GM12891 (cell line): ENCODE measurements at regions not wholly inside any gene's neighbourhood (a gene's known extent, or its start where the extent isn't known, plus 50 kb on each side); places are given as distances from the start of the nearest gene placed in this dataset.
"Not testable (repeated sequence)": the region's sequence is repeated elsewhere in the genome, so short reads cannot be mapped to it uniquely, and the experiment has no call there.

ENCODE experiments used
- DNase-seq: peaks from one replicate; pipeline ENCODE4 v3.0.0; 2011; ENCODE audit warnings: low spot score; ENCODE audit not compliant: insufficient read length
- FAIRE-seq: peaks from 2 replicates; lab custom pipeline; 2011; peaks lifted over from hg19 to GRCh38; lab: Jason Lieb, UNC
- PAX5 ChIP-seq: IDR thresholded peaks from 2 replicates; pipeline ENCODE4 v1.6.1; 2011; ENCODE audit warnings: low read length, moderate library complexity, mild to moderate bottlenecking; ENCODE audit not compliant: insufficient read depth, severe bottlenecking
- POLR2A ChIP-seq: IDR thresholded peaks from 2 replicates; pipeline ENCODE4 v1.6.1; 2011; ENCODE audit warnings: low read depth, low read length, control low read depth
- POLR2AphosphoS5 ChIP-seq: IDR thresholded peaks from 2 replicates; pipeline ENCODE4 v1.6.1; 2011; ENCODE audit warnings: low read depth, low read length, control low read depth
- POU2F2 ChIP-seq: IDR thresholded peaks from 2 replicates; pipeline ENCODE4 v1.6.1; 2011; ENCODE audit warnings: low read depth, mild to moderate bottlenecking, control low read depth, low read length, moderate library complexity
- SPI1 ChIP-seq: IDR thresholded peaks from 2 replicates; pipeline ENCODE4 v1.6.1; 2011; ENCODE audit warnings: low read depth, low read length, control low read depth
- TAF1 ChIP-seq: IDR thresholded peaks from 2 replicates; pipeline ENCODE4 v1.6.1; 2011; ENCODE audit warnings: low read depth, low read length, control low read depth

- TF ChIP-seq SPI1: no peak
- no peak for TF ChIP-seq POLR2A
- TF ChIP-seq POLR2AphosphoS5: no peak
- TF ChIP-seq TAF1: no peak
- no peak for TF ChIP-seq PAX5
- no peak for TF ChIP-seq POU2F2
- no peak for DNase-seq
- no peak for FAIRE-seq
These were observed 257.8 kb downstream of the ETV1 start for GRCh38 chr7:13731643-13732042.

GRCh38 chr7:13737563-13737962 lies 251.9 kb downstream of the ETV1 start:
- DNase-seq (no peak), FAIRE-seq (no peak)
- TF ChIP-seq POU2F2 (no peak), POLR2AphosphoS5 (no peak), POLR2A (no peak), SPI1 (no peak), PAX5 (no peak), TAF1 (no peak)

- FAIRE-seq (no peak), DNase-seq (no peak)
- TF ChIP-seq POU2F2 (no peak), POLR2AphosphoS5 (no peak), PAX5 (no peak), SPI1 (no peak), TAF1 (no peak), POLR2A (no peak)
These were observed 247.3 kb downstream of the ETV1 start for GRCh38 chr7:13742126-13742525.

GRCh38 chr7:13742811-13743210 lies 246.7 kb downstream of the ETV1 start:
- no peak for FAIRE-seq
- TF ChIP-seq POU2F2 (no peak), PAX5 (no peak), TAF1 (no peak), POLR2AphosphoS5 (no peak), SPI1 (no peak), POLR2A (no peak)
- DNase-seq: no peak

- TF ChIP-seq POLR2AphosphoS5: no peak
- no peak for TF ChIP-seq POU2F2
These were observed 246.2 kb downstream of the ETV1 start for GRCh38 chr7:13743226-13743625.

GRCh38 chr7:13745530-13745929 lies 243.9 kb downstream of the ETV1 start:
- no peak for TF ChIP-seq POLR2AphosphoS5
- TF ChIP-seq SPI1: no peak
- no peak for TF ChIP-seq TAF1
- DNase-seq (no peak), FAIRE-seq (no peak)

More at GRCh38 chr7:13743226-13743625, 246.2 kb downstream of the ETV1 start:
- FAIRE-seq (no peak), DNase-seq (no peak)

GRCh38 chr7:13748998-13749397 lies 240.5 kb downstream of the ETV1 start:
- DNase-seq: no peak
- FAIRE-seq: no peak
- TF ChIP-seq POLR2A (no peak), POU2F2 (no peak), PAX5 (no peak), TAF1 (no peak), POLR2AphosphoS5 (no peak), SPI1 (no peak)

GRCh38 chr7:13749636-13750035 lies 239.8 kb downstream of the ETV1 start:
- no peak for DNase-seq
- no peak for FAIRE-seq
- TF ChIP-seq SPI1: no peak
- no peak for TF ChIP-seq POU2F2
- TF ChIP-seq PAX5: no peak
- TF ChIP-seq TAF1: no peak
- no peak for TF ChIP-seq POLR2A
- TF ChIP-seq POLR2AphosphoS5: no peak

GRCh38 chr7:13751766-13752165 lies 237.7 kb downstream of the ETV1 start:
- DNase-seq (no peak), FAIRE-seq (no peak)
- TF ChIP-seq TAF1 (no peak), POLR2AphosphoS5 (no peak)

- DNase-seq (no peak), FAIRE-seq (no peak)
- no peak for TF ChIP-seq TAF1
- TF ChIP-seq POLR2A: no peak
- no peak for TF ChIP-seq SPI1
- no peak for TF ChIP-seq POU2F2
- no peak for TF ChIP-seq POLR2AphosphoS5
- TF ChIP-seq PAX5: no peak
These were observed 231.6 kb downstream of the ETV1 start for GRCh38 chr7:13757841-13758240.

GRCh38 chr7:13765853-13766252 lies 223.6 kb downstream of the ETV1 start:
- not testable (repeated sequence) for FAIRE-seq, DNase-seq

- FAIRE-seq (no peak), DNase-seq (no peak)
- no peak for TF ChIP-seq POU2F2
- no peak for TF ChIP-seq TAF1
- TF ChIP-seq SPI1: no peak
- TF ChIP-seq POLR2AphosphoS5: no peak
- no peak for TF ChIP-seq POLR2A
- no peak for TF ChIP-seq PAX5
These were observed 219.2 kb downstream of the ETV1 start for GRCh38 chr7:13770305-13770704.
